ENCODE measurements at regions not wholly inside any gene's neighbourhood (a gene's known extent, or its start where the extent isn't known, plus 50 kb on each side); places are given as distances from the start of the nearest gene placed in this dataset.

DNA sequence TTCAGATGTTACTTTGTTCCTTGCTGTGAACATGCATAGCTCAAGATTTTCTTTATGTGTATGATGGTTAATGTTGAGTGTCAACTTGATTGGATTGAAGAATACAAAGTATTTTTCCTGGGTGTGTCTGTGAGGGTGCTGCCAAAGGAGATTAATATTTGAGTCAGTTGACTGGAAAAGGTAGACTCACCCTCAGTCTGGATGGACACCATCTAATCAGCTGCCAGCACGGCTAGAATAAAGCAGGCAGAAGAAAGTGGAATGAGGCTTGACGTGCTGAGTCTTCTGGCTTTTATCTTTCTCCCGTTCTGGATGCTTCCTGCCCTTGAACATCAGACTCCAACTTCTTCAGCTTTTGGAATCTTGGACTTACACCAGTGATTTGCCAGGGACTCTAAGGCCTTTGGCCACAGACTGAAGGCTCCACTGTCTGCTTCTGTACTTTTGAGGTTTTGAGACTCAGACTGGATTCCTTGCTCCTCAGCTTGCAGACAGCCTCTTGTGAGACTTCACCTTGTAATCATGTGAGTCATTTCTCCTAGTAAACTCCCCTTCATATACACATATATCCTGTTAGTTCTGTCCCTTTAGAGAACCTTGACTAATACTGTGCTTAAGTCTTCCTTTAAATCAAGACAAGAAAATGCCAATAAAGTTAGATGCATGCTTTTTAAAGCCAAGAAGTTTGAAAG, 626.6 kb downstream of the KCNT2 start:
- Histone ChIP-seq H3K36me3 (ENCODE audit: control insufficient read depth in 2 of 3, insufficient read depth in 3 of 3, low read length in 3 of 3) (no peaks in the 10 kb centered on the region), H3K4me1 (ENCODE audit: control insufficient read depth in 2 of 3, insufficient read depth in 2 of 3, low read depth in 1 of 3, low read length in 3 of 3) (no peaks in the 10 kb centered on the region), H3K9ac (ENCODE audit: low read length in 3 of 3) (no peak overlapping the region), H3K27me3 (ENCODE audit: control insufficient read depth, insufficient read depth, low read length) (no peaks in the 10 kb centered on the region), H3K27ac (ENCODE audit: low read depth in 2 of 2, low read length in 2 of 2) (no peak overlapping the region), H3K4me3 (ENCODE audit: low read length in 3 of 3) (no peak overlapping the region), H3K9me3 (ENCODE audit: control insufficient read depth in 2 of 3, insufficient read depth in 1 of 3, low read length in 3 of 3) (no peaks in the 10 kb centered on the region)
- intact Hi-C loops (cut with DNase I), result no loop called here
- TF ChIP-seq, protein P1, sequence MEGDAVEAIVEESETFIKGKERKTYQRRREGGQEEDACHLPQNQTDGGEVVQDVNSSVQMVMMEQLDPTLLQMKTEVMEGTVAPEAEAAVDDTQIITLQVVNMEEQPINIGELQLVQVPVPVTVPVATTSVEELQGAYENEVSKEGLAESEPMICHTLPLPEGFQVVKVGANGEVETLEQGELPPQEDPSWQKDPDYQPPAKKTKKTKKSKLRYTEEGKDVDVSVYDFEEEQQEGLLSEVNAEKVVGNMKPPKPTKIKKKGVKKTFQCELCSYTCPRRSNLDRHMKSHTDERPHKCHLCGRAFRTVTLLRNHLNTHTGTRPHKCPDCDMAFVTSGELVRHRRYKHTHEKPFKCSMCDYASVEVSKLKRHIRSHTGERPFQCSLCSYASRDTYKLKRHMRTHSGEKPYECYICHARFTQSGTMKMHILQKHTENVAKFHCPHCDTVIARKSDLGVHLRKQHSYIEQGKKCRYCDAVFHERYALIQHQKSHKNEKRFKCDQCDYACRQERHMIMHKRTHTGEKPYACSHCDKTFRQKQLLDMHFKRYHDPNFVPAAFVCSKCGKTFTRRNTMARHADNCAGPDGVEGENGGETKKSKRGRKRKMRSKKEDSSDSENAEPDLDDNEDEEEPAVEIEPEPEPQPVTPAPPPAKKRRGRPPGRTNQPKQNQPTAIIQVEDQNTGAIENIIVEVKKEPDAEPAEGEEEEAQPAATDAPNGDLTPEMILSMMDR (IDR thresholded peaks at IDR 0.05; ENCODE audit: borderline replicate concordance, extremely low read depth, insufficient read depth), result no peak
- no peak for FAIRE-seq
- no peak for DNase-seq

DNA sequence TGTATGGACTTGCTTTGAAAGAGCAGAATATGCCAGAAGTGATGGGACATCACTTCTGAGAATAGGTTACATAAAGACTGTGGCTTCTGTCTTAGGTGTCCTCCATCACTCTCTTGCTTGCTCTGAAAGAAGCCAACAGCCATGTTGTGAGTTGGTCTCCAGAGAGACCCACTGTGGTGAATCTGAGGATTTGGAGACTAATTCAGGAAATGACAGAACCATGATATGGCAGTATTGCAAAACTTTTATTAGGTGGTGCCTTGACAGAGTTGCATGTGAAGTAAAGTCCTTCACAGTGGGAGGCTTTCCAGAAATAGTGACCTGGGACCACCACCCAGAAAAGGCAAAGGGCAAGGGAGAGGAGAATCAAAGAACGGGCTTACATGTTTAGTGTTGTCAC, 628.6 kb downstream of the KCNT2 start:
- intact Hi-C loops (cut with DNase I), result no loop called here
- no peaks in the 10 kb centered on the region for H3K27me3 ChIP-seq (ENCODE audit: control insufficient read depth, insufficient read depth, low read length)
- H3K36me3 ChIP-seq (ENCODE audit: control insufficient read depth in 2 of 3, insufficient read depth in 3 of 3, low read length in 3 of 3), result no peaks in the 10 kb centered on the region
- no peaks in the 10 kb centered on the region for H3K9me3 ChIP-seq (ENCODE audit: control insufficient read depth in 2 of 3, insufficient read depth in 1 of 3, low read length in 3 of 3)
- TF ChIP-seq, protein P1 (IDR thresholded peaks at IDR 0.05; ENCODE audit: borderline replicate concordance, extremely low read depth, insufficient read depth), result no peak
- no peak overlapping the region for H3K9ac ChIP-seq (ENCODE audit: low read length in 3 of 3)
- H3K4me3 ChIP-seq (ENCODE audit: low read length in 3 of 3), result no peak overlapping the region
- H3K27ac ChIP-seq (ENCODE audit: low read depth in 2 of 2, low read length in 2 of 2), result no peak overlapping the region
- DNase-seq (no peak), FAIRE-seq (no peak)
- H3K4me1 ChIP-seq (ENCODE audit: control insufficient read depth in 2 of 3, insufficient read depth in 2 of 3, low read depth in 1 of 3, low read length in 3 of 3), result no peaks in the 10 kb centered on the region

DNA sequence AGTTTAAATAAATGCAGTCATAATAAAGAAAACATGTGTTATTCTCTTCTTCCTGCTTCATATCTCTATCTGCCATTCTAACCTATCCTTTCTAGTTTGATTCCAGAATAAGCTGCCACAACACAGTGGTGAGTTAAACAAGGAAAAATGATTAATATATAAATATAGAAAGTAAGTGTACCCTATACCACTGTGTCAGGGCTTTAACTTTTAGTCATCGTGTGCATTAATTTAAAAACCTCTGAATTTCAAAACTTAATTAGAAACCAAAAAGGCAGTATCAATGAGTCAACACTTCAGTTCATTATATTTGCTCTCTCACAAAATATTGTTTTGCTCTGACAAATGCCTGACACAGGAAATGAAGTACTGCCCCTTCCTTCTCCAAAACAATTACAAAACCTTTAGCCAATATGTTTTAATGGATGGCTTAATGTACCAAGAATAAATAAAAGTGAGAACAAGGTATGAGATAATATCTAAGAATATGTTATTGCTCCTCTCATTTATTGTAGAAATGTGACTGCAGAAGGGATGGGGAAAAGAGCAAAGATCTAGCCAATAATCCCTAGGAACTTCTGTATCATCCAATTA, 634.8 kb downstream of the KCNT2 start:
- H3K27me3 ChIP-seq (ENCODE audit: control insufficient read depth, insufficient read depth, low read length), result no peaks in the 10 kb centered on the region
- TF ChIP-seq, protein P1 (IDR thresholded peaks at IDR 0.05; ENCODE audit: borderline replicate concordance, extremely low read depth, insufficient read depth), result no peak
- H3K9me3 ChIP-seq (ENCODE audit: control insufficient read depth in 2 of 3, insufficient read depth in 1 of 3, low read length in 3 of 3), result no peaks in the 10 kb centered on the region
- no peaks in the 10 kb centered on the region for H3K36me3 ChIP-seq (ENCODE audit: control insufficient read depth in 2 of 3, insufficient read depth in 3 of 3, low read length in 3 of 3)
- no peak overlapping the region for H3K9ac ChIP-seq (ENCODE audit: low read length in 3 of 3)
- intact Hi-C loops (cut with DNase I), result no loop called here
- DNase-seq, result no peak
- H3K27ac ChIP-seq (ENCODE audit: low read depth in 2 of 2, low read length in 2 of 2), result no peak overlapping the region
- H3K4me3 ChIP-seq (ENCODE audit: low read length in 3 of 3), result no peak overlapping the region
- FAIRE-seq, result no peak
- H3K4me1 ChIP-seq (ENCODE audit: control insufficient read depth in 2 of 3, insufficient read depth in 2 of 3, low read depth in 1 of 3, low read length in 3 of 3), result no peaks in the 10 kb centered on the region

Measured in kidney (tissue), 13 donors.